HG02973 (cell line): ENCODE measurements at regions not wholly inside any gene's neighbourhood (a gene's known extent, or its start where the extent isn't known, plus 50 kb on each side); places are given as distances from the start of the nearest gene placed in this dataset.
"Not testable (repeated sequence)": the region's sequence is repeated elsewhere in the genome, so short reads cannot be mapped to it uniquely, and the experiment has no call there.

Experiments
- ATAC-seq: cut with Tn5 transposase; IDR thresholded peaks from one replicate; pipeline ENCODE4 v1.9.1; 2021; ENCODE audit warnings: moderate library complexity; ENCODE audit not compliant: unreplicated experiment

DNA sequence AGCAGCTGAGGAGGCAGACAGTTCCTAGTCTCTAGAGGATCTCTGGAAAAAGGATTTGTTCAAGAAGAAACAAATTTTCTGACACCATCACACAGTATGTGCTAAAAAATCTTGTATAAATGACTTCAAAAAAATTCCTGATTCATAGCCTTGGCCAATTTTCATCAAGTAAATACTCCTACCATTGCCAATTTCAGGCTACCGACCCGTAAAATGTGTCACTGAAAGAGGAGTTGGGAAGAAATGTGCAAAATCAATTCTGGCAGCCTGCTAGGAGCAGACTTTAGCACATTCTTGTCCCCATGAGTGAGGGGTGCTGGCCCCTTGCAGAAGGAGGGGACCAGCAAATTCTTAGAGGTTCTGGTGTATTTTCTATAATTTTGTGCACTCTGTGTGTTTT lies 109.4 kb downstream of the TMEM30B start:
- ATAC-seq: no peak

DNA sequence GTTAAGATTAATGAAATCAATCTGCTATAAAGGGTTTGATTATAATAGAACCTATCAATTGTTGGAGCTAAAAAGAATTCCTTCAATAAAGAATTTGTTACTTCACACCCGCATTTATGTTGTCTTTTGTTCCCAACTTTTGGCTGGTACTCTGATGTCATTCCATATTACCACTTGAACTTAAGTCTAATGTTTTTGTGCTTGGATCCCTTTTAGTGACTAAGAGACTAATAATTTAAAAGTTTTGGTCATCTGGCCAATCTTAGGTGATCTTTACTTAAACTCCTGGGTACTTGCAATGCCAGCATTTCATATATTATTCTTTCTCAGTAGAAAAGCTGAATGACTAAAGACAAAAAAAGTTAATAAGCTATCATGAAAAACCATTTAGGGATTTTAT lies 113.0 kb downstream of the TMEM30B start:
- ATAC-seq: no peak

DNA sequence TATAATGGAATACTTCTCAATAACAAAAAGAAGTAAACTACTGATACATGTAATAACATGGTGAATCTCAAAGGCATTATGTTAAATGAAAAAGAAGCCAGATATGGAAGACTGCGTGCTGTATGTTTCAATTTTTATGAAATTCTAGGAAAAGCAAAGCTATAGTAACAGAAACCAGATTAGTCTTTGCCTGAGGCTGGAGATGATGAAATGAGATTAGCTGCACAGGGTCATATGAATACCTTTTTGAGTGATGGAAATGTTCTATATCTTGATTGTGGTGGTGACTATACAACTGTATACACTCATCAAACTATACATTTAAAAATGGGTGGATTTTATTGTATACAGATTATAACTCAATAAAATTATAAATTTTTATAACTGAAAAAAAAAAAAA lies 113.5 kb downstream of the TMEM30B start:
- ATAC-seq: no peak

DNA sequence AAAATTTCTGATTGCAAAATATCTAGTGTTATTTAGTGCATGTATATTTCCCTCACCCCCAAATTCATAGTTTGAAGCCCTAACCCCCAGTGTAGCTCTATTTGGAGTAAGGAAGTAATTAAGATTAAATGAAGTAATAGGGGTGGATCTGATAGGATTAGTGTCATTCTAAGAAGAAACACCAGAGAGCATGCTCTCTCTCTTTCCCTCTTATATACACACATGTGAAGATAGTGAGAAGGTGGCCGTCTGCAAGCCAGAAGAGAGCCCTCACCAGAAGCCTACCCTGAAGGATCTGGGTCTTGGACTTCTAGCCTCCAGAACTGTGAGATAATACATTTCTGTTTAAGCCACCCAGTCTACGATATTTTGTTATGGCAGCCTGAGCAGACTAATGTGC lies 120.3 kb downstream of the TMEM30B start:
- ATAC-seq: no peak

DNA sequence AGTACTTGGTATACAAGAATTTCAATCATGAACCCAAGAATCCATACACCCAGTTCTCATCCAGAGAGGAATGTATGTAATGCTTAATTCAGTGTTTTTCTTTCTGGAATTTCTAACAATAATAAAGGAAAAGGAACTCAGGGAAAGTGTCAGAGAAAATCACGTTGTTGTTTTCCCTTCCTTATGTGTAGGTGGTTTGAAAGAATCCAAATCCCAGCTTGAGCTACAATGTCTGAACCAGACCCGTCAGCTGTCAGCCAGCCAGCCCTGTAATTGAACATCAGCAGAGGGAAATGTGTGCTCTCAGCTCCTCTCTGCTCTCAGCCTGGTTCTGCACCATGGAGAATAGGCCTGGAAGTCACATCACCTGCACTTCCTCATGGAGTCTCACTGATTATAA lies 126.5 kb downstream of the TMEM30B start:
- no peak for ATAC-seq

DNA sequence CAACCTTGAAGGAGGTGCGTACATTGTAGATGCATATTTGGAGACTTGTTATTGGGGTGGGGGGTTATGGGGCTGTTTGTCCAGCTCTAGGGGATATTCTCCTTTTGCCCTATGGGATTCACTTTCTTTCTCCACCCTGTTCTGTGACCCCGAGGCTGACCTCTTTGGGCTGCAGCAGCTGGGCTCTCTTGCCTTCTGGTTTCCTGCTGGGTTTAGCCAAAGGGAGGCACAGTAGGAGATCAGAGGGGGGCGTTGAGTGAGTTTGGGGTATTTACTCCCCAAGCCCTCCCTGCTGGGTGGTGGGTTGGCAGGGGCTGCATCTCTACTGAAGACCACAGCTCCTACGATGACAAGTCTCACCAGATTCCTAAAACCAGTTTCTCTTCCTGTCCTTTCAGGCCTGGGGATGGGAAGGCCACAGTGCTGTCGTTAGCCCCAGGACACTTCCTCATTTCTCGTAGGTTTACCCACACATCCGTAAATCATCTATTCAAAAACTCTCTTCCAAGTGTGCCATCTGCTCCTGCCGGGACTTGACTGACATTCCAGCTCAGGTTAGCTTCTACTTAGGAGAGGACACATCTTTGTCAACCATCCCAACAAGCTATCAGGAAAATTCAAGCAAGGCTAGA lies 127.1 kb downstream of the TMEM30B start:
- ATAC-seq: no peak

DNA sequence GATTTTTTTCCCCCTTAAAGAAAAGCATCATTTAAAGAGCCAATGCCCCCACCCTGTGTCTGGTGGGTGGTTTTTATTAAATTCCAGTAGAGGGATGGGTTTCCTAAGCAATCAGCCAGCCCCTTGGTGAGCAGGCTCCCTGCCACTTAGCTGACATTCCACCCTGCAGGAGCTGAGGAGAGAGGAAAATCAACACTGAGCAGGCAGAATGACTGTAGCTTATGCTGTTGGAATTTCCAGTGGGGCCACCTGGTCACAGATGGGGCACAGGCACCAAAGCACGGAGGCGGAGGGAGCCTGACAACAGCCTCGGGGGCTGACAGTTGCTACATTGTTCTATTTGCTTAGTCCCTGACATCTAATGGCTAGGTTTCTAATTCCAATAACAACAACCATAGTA lies 127.7 kb downstream of the TMEM30B start:
- no peak for ATAC-seq

DNA sequence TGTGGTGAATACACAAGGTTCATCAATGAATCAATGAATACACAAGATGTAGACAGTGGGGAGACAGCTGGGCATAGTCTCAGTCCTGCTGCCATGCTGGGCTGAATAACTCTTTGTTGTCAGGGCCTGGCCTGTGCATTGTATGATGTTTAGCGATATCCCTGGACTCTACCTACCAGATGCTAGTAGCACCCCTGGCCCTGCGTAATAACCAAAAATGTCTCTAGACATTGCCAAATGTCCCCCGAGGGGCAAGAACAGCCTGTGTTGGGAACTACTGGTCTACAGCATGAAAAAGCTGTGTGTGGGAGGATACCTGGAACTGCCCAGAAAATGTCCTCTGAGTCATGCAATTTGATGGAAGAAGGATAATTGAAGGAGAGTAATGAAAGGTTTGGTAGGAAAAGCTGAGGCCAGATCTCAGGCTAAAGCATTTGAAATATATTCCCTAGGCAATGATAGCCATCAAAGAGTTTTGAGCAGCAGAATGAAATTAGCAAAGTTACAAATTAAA lies 128.2 kb downstream of the TMEM30B start:
- ATAC-seq: no peak

DNA sequence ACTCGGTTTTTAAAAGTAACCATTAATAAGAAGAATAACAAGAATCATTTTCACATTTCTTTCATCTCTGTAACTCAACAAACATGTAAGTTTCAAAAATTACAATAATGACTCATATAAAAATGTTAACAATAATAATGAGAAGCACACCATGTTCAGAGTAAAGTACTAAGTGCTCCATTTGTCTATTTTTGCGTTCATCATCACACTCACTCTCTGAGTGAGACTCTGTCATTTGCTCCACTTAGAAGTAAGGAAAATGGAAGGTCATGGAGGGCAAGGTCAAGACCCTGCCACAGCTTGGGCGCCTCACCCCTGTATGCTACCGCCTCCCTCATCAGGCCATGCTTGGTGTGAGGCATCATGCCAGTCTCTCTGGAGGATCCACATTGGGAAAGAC lies 129.9 kb downstream of the TMEM30B start:
- no peak for ATAC-seq

DNA sequence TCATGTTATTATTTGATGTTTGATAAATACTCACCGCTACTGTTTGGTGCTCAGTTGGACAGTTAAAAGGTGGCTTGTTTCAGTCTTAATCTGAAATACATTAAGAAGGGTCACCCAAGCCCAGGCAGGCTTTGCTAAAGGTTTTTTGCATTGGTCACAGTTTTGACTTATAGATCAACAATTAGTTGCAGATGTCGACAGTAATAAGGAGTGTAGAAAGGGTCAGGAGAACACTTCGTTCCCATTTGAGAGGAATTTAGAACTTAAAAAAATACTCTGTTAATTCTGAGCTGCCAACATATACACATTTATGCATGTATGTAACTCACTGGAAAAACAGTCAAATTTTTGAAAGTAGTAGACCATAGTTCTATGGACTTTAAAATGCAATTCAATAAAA lies 130.3 kb downstream of the TMEM30B start:
- no peak for ATAC-seq

DNA sequence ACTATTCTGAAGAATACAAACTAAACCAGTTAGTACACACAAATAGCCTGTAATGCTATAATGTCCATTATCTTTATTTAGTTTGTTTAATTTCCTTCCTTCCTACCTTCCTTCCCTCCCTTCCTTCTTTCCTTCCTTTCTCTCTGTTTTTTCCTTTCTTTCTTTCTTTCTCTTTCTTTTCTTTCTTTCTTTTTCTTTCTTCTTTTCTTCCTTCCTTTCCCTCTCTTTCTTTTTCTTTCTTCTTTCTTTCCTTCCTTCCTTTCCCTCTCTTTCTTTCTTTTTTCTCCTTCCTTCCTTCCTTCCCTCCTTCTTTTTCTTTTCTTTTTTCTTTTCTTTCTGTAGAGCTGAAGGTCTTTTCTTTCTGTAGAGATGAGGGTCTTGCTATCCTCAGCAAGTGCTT lies 131.2 kb downstream of the TMEM30B start:
- no peak for ATAC-seq

DNA sequence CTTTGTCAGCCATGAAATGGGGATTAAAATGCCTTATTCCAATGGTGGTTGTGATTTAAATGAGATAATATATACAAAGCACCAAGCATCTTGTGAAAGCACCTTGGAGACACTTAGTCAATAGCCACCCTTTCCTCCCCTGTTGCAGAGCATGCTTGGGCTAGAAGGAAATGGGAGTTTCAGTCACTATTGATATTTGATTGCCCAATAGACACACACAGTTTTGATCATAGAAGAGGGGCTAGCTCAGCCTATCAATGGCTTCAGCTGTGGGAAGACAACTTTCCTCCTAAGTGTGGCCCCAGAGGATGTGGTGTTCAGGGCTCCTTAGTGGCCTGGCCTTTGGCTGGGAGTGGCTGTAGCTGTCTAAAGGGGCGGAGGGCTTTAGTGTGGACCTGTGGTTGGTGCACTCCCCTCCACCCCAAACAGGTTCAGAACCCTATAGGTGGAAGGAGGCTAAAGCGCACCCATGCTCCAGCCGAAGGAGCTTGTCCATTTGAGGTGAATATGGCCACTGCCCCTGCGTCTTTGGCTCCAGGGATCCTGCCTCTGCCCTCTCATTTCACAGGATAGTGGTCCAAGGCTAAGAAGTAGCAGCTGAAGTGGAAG lies 132.3 kb downstream of the TMEM30B start:
- no peak for ATAC-seq

DNA sequence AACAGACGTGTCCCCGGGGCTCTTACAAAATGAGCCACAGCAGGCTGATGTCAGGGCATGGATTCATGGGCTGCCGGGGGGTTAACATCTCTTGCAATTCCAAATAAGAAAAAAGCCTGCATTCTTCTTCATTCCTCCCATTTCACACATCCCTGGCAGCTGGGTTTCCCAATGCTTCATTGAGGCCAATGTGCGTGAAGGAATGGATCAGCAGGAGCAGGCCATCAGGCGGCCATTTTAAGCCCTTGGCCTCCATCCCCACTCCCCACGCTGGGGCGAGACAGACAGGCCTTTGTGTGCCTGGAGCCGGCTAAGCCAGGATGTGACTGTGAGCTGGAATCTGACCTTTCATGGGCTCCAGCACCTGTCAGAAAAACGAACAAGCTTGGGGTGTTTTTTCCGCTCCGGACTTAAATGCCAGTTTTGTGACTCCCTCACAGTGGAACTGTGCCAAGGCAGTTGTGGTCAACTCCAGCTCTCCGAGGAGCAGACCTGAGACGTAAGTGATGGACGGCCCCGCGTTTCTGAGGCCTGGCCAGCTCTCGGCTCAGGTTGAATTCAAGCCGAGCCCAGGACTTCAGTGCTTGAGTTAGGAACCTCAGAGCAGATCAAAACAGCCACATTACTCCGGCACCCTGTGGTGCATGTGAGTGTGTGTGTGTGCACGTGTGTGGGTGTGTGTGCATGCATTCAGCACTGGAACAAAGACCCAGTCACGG lies 133.1 kb downstream of the TMEM30B start:
- no peak for ATAC-seq

DNA sequence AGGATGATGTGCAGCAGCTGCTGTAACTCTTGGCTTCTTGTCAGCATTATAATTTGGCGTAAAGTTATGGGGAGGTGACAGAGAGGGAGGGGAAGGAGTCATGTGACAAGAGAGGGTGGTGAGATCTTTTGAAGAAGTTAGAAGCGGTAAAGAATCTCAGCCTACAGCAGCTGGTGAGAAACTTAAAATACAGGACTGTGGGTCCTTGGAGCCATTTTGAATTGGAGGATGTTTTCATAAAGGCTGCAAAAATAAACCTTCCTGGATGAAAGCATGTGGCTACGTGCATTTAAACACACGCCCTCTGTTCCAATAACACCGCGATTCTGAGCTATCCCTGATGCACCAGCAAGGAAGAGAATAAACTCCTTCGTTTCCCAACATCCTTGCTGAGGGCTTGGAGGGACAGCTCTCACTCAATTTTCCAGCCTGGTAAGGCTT lies 133.7 kb downstream of the TMEM30B start:
- no peak for ATAC-seq

DNA sequence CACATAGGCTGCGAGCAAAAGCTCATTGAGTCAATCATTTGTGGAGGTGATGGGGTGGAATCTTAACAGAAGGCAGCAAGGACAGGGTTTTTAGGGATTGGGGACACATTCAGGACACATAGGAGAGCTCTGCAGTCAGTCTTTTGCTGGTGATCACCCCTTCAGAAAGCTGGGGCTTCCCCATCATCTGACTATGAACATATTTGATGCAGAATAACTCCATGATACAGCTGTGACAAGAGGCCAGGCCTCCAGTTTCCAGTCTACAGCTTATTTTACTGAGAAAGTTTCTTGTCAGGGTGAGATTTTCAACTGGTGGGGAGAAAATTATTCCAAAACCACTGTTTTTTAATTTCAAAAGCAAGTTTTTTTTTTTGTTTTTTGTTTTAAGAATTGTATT lies 134.2 kb downstream of the TMEM30B start:
- ATAC-seq: no peak

DNA sequence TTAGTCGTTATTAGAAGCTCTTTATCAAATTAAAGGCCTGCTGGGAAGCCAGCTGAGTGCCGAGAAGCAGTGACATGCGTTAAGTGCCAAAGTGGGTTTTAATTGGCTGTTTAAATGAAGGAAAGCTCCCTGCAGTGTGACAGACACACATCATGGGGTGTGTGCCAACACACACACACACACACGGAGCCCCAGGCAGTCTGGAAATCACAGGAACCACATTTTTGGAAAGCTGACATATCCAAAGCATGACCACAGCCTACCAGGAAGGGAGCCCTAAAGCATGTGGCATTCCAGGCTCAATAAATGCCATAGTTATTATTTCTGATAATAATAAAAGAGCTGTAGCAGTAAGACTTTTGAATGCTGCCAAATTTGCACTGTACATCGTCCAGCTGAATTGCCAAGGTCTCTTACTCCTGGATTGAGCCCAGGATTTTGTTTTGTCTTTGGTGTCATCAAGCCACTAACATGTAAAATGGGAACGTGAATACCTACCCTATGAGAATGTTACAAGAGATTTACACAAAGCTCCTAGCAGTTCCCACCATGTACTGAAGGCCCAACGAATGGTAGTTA lies 135.1 kb downstream of the TMEM30B start:
- no peak for ATAC-seq

DNA sequence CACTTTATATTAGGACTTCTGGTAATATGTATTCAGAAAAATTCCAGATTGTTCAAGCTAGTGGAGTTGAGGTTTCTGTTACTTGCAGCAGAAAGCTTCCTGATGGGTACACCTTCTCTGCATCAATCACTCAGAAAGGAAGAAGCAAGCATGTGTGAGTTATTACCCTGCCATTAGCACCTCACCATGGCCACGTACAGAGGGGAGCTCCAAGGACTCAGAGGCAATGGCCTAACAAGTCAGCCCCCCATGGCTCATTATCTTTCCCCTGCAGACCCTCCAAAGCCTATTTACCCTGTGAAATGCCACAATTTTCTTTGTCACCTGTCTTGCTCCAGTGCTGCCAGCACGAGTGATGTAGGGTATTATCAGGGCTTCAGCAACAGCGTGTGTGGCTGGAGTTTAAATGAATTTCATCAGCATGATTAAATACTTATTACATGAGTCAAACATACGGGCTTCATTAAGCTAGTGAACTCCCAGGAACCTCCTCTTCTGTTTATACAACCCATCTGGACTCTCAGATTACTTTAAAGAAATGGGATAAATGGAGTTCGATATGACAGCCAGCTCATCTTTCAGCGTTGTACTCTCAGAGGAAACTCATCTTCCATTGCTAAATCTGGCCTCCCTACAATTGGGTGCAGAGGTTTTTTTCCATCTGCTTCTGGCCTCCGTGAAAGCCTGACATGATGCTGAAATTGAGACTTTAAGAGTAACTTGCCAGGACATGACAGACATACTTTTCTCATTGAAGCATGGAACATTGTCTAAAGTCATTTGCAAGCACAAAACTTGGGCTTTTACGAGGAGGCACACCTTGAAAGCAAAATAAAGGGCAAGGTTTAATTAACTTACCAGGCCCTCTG lies 135.9 kb downstream of the TMEM30B start:
- ATAC-seq: no peak

DNA sequence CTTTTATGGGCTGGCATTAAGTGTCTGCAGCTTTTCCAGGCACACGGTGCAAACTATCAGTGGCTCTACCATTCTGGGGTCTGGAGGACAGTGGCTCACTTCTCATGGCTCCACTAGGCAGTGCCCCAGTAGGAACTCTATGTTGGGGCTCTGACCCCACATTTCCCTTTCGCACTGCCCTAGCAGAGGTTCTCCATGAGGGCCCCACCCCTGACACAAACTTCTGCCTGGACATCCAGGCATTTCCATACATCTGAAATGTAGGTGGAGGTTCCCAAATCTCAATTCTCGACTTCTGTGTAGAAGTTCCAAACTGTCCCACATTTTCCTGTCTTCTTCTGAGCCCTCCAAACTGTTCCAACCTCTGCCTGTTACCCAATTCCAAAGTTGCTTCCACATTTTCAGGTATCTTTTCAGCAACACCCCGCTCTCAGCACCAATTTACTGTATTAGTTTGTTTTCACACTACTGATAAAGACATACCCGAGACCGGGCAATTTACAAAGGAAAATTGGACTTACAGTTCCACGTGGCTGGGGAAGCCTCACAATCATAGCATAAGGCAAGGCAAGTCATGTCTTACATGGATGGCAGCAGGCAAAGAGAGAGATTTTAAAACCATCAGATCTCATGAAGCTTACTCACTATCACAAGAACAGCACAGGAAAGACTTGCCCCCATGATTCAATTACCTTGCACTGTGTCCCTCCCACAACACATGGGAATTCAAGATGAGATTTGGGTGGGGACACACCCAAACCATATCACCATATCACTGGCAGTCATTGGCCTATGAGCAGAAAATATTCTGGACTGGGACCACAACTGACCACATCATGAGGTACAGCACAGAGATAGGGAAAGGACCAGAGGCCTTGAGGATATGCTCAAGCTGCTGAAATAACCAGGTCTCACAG lies 136.8 kb downstream of the TMEM30B start:
- ATAC-seq: not testable (repeated sequence)

DNA sequence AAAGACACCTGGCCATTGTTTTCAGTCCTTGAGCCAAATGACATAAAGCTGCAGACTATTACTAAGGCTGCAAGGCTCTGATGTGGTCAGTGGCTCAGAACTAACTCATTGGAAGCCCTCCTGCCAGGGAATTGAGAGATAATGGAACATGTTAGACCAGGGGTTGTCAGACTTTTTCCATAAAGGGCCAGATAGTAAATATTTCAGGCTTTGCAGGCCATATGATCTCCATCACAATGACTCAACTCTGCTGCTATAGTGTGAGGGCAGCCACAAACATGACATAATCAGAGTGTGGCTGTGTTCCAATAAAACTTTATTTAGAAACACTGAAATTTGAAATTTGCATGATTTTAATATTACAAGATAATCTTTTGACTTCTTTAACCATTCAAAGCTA lies 140.3 kb downstream of the TMEM30B start:
- ATAC-seq: no peak

DNA sequence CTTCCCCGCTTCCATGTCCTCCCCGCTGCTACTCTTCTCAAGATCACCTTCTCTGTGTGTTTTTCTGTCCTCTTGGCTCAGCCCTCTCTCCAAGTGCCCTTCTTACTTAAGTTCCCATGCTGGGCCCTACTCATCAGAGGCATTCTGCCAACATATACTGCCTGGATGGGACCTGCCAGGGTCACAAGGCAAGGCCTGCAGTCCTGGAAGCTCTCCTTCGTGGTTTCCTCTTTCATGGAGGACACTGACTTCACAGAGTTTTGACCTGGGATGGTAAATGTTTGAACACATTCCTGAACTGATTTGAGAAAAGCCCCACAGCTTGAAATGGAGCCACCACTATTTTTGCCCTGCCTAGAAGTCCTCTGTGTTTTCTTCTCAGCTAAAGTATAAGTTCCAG lies 140.9 kb downstream of the TMEM30B start:
- ATAC-seq: no peak
